Lower lobe of right lung (tissue), 2 donors: ENCODE measurements at regions not wholly inside any gene's neighbourhood (a gene's known extent, or its start where the extent isn't known, plus 50 kb on each side); places are given as distances from the start of the nearest gene placed in this dataset.

Source experiments
- ATAC-seq, 2 donors: fragments of 200-7000 bp; cut with Tn5 transposase; one replicate each; pipeline ENCODE4 v1.9.1; 2020 to 2022; ENCODE audit warnings: mild to moderate bottlenecking in 2 of 2, moderate library complexity in 2 of 2
- DNase-seq: peaks from one replicate; pipeline ENCODE4 v3.0.0-alpha.2; 2020
- H3K27ac ChIP-seq: fragments of 200-600 bp; one replicate; pipeline ENCODE4 v1.8.0; 2022
- H3K27me3 ChIP-seq: fragments of 200-600 bp; one replicate; pipeline ENCODE4 v1.8.0; 2022; ENCODE audit warnings: low read depth
- H3K36me3 ChIP-seq: fragments of 200-600 bp; one replicate; pipeline ENCODE4 v1.8.0; 2022; ENCODE audit warnings: mild to moderate bottlenecking
- H3K4me1 ChIP-seq: fragments of 200-600 bp; one replicate; pipeline ENCODE4 v1.8.0; 2022
- H3K4me3 ChIP-seq: fragments of 200-600 bp; one replicate; pipeline ENCODE4 v1.8.0; 2022; ENCODE audit warnings: mild to moderate bottlenecking
- H3K9me3 ChIP-seq: fragments of 200-600 bp; one replicate; pipeline ENCODE4 v1.8.0; 2022
- intact Hi-C: fragments of 100-400 bp; cut with DNase I; formaldehyde crosslinking; loops from one replicate; pipeline ENCODE4 v1.11.0; 2022
- TF ChIP-seq, protein P1 (sequence below): fragments of 200-600 bp; IDR thresholded peaks from one replicate; pipeline ENCODE4 v1.8.0; 2022; ENCODE audit warnings: antibody characterized with exemption, mild to moderate bottlenecking
- donor health status: DM: no; HTN: yes; CAD: no; lungs with severe emphysema.

DNA sequence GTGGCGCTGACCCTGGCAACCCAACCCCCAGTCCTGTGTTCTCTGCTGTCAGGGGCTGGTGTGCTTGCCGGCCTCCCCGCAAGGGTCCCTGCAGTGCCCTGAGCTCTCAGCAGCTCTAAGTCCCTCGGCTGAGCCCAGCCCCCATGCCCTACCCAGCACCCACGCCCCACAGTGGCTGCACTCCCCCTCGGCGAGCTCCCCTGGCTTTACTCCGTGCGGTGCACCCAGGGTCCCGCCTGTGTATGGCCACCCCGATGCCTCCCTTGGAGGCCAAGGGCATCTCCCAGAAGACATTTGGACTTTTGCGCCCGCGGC, 72.5 kb upstream of the SHISAL1 start:
- H3K4me1 ChIP-seq: no peaks in the 10 kb centered on the region
- no peaks in the 10 kb centered on the region for H3K36me3 ChIP-seq
- H3K27me3 ChIP-seq: peaks cover 17% of the 10 kb centered on the region
- DNase-seq (no peak), ATAC-seq (no peak)
- no peak overlapping the region for H3K4me3 ChIP-seq
- TF ChIP-seq, protein P1, sequence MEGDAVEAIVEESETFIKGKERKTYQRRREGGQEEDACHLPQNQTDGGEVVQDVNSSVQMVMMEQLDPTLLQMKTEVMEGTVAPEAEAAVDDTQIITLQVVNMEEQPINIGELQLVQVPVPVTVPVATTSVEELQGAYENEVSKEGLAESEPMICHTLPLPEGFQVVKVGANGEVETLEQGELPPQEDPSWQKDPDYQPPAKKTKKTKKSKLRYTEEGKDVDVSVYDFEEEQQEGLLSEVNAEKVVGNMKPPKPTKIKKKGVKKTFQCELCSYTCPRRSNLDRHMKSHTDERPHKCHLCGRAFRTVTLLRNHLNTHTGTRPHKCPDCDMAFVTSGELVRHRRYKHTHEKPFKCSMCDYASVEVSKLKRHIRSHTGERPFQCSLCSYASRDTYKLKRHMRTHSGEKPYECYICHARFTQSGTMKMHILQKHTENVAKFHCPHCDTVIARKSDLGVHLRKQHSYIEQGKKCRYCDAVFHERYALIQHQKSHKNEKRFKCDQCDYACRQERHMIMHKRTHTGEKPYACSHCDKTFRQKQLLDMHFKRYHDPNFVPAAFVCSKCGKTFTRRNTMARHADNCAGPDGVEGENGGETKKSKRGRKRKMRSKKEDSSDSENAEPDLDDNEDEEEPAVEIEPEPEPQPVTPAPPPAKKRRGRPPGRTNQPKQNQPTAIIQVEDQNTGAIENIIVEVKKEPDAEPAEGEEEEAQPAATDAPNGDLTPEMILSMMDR: no peak
- H3K27ac ChIP-seq: no peak overlapping the region
- intact Hi-C loops: no loop called here
- H3K9me3 ChIP-seq: no peaks in the 10 kb centered on the region

DNA sequence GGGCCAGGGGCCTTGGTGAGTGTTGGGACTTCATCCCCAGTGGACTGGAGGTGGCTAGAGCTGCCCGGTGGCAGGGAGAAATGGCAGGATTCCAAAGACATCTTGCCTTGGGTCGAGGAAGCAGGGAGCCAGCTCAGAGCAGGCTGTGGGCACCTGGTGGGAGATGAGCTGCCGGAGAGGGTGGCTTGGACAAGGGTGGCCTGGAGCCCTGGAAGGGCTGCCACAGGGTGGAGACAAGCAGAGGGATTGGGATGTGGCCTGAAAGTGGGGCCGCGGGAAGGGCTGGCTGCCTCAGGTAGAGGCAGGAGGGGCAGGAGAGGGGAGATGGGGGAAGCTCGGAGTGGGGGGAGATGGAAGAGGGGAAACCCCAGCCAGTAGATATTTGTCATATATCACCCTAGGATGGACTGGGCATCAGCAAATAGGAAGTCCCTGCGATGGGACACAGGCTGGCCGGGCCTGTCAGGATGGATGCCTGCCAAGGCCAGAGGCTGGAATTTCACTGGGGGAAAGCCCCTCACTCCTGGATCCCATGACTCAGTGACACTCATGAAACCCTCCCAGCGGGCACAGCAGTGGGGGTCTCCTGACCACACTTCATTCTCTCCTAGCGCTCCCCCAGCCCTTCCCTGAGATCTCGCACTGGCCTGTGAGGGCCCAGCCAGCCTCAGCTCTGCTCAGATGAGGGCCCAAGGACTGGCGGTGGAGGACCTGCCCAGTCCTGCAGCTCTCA, 72.0 kb upstream of the SHISAL1 start:
- Histone ChIP-seq H3K27ac (no peak overlapping the region), H3K27me3 (peaks cover 21% of the 10 kb centered on the region), H3K9me3 (no peaks in the 10 kb centered on the region), H3K36me3 (no peaks in the 10 kb centered on the region), H3K4me3 (no peak overlapping the region), H3K4me1 (no peaks in the 10 kb centered on the region)
- DNase-seq: peak; percentile 36
- intact Hi-C loops: no loop called here
- ATAC-seq: no peak
- TF ChIP-seq, protein P1: no peak

DNA sequence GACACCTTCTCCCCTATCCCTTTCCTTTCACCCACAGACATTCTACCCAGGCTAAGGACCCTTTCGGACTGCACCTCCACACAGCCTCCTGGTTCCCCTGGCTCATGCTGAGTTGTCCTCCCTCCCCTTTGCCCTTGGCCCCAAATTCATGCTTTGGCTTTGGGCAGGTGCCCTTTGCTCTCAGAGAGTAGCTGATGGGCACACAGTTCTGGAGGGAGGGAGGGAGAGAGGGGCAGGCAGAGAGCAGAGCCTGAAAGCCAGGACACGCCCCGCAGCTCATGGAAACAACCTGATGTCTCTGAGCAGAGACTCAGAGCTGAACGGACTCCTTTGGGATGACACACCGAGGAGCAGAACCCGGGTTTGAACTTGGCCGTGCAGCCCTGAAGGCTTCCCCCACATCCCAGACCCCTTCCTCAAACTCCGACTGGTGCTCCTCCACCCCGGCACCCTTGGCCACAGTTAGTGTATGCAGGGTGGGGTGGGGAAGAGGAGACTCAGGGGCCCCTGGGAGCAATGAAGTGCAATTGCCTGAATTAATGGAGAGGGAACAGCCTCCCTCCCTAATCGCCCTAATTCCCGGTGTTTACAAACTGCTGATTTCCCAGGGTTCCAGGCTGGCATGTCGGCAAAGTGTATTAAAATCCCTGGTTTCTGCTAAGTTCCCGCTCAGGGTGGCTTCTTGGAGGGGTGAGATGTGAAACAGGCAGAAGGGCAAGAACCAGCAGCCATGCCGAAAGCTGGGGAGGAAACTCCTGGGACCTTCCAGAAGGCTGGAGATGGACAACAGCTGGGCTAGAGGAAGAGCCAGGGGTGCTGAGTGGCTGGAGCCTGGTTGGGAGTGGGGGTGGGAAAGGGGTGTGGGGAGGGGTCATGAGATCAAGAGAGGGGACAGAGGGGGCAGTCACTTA, 71.2 kb upstream of the SHISAL1 start:
- TF ChIP-seq, protein P1: no peak
- intact Hi-C loops: no loop called here
- ATAC-seq (no peak), DNase-seq (peak; percentile 18)
- no peaks in the 10 kb centered on the region for H3K36me3 ChIP-seq
- H3K27me3 ChIP-seq: peaks cover 15% of the 10 kb centered on the region
- no peak overlapping the region for H3K27ac ChIP-seq
- no peak overlapping the region for H3K4me3 ChIP-seq
- H3K4me1 ChIP-seq: no peaks in the 10 kb centered on the region
- no peaks in the 10 kb centered on the region for H3K9me3 ChIP-seq

DNA sequence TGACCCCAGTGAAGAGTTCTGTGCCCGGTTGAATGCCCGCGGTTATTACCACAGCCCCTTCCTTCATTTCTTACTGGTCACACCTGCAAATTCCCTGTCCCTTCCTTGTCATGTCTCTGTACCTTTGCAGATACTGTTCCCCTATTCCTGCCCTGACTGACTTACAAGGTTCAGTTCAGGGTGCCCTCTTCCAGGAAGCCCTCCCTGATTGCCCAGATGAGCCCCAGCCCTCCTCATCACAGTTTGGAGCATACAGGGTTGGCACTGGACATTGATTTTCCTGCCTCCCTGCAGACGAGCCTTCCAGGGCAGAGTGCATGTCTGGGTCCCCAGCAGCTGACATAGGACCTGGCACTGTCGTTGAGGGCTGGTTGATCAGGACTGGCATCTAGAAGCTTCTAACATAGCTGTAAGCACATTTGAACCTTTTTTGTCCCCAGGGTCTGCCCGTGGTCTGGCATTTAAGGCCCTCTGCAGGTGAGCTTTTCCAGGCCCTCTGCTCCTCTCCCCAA, 70.4 kb upstream of the SHISAL1 start:
- no peak overlapping the region for H3K4me3 ChIP-seq
- DNase-seq (peak; percentile 3), ATAC-seq (no peak)
- peaks cover 14% of the 10 kb centered on the region for H3K27me3 ChIP-seq
- TF ChIP-seq, protein P1: no peak
- intact Hi-C loops: no loop called here
- no peaks in the 10 kb centered on the region for H3K9me3 ChIP-seq
- no peaks in the 10 kb centered on the region for H3K4me1 ChIP-seq
- H3K36me3 ChIP-seq: no peaks in the 10 kb centered on the region
- H3K27ac ChIP-seq: no peak overlapping the region

DNA sequence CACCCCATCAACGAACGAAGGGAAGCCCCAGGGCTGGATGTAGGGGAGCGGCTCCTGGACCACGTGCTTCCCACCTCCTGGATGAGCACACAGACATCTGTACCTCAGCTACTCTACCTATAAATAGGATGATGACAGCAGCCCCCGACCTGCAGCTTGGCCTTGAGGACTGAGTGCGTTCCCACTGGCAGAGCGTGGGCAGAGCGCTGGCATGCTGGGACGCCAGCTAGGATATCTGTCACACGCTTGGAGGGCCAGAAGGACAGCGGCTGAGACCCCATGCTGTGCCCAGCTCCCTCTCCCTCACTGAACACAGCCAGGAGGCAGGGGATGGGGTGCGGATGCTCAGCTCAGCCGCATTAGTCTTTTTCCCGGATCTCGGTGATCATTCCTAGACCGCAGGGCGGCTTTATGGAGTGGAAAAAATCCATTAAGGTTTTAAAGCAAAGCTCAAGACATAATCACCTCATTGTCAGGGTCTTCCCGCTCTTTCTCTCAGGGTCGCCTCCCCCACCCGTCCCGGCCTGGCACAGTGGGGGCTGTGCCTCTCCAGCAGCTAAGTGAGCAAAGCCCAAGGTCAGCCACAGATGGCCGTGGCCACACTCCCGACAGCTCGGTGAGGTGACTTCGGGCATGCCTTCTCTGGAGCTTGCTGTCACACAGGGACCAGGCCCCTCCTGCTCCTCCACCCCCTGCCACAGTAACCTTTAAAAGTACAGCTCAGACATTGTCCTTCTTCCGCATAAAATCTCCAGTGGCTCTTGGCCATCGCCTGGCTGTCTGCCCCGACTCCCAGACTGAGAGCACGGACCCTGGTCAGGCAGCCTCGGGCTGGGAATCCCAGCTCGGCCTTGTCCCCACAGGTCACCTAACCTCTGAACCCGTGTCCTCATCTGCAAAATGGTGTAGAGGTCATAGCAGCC, 69.6 kb upstream of the SHISAL1 start:
- TF ChIP-seq, protein P1: no peak
- ATAC-seq (no peak), DNase-seq (peak; percentile 39)
- Histone ChIP-seq H3K27ac (no peak overlapping the region), H3K4me1 (no peaks in the 10 kb centered on the region), H3K36me3 (no peaks in the 10 kb centered on the region), H3K4me3 (no peak overlapping the region), H3K9me3 (no peaks in the 10 kb centered on the region), H3K27me3 (peaks cover 14% of the 10 kb centered on the region)
- intact Hi-C loops: no loop called here
